ENCODE measurements at regions not wholly inside any gene's neighbourhood (a gene's known extent, or its start where the extent isn't known, plus 50 kb on each side); places are given as distances from the start of the nearest gene placed in this dataset.

- no peak for TF ChIP-seq EGR1 (IDR thresholded peaks at IDR 0.05; ENCODE audit: low read depth in 2 of 2)
These were observed 635.4 kb upstream of the ATXN7L3B start (continued) for GRCh38 chr12:73902260-73902659.

- Histone ChIP-seq H3K4me1 (ENCODE audit: control insufficient read depth in 4 of 4, insufficient read depth in 4 of 4, low read length in 3 of 4) (no peaks in the 10 kb centered on the region), H3K9ac (ENCODE audit: low read depth in 1 of 2, low read length in 2 of 2) (no peak overlapping the region), H3K4me3 (ENCODE audit: low read depth in 1 of 3, low read length in 3 of 3) (no peak overlapping the region), H3K9me3 (ENCODE audit: control insufficient read depth in 4 of 4, low read length in 3 of 4) (no peaks in the 10 kb centered on the region), H3K27ac (ENCODE audit: low read depth in 1 of 2, low read length in 2 of 2) (no peak overlapping the region), H3K36me3 (ENCODE audit: control insufficient read depth in 4 of 4, insufficient read depth in 3 of 4, low read depth in 1 of 4, low read length in 3 of 4) (no peaks in the 10 kb centered on the region), H3K27me3 (ENCODE audit: control insufficient read depth in 4 of 4, insufficient read depth in 4 of 4, low read length in 3 of 4) (no peaks in the 10 kb centered on the region)
- no peak for DNase-seq (ENCODE audit: low spot score)
- TF ChIP-seq FOXA2 (IDR thresholded peaks at IDR 0.05), result no peak
- TF ChIP-seq HNF4G (IDR thresholded peaks at IDR 0.05), result no peak
- no peak for TF ChIP-seq NR2F2 (IDR thresholded peaks at IDR 0.05)
- TF ChIP-seq HNF4A (conservative IDR thresholded peaks at IDR 0.05), result no peak
- TF ChIP-seq MAX (IDR thresholded peaks at IDR 0.05), result no peak
- TF ChIP-seq ZBTB33 (IDR thresholded peaks at IDR 0.05), result no peak
- TF ChIP-seq RAD21 (IDR thresholded peaks at IDR 0.05), result no peak
- no peak for TF ChIP-seq ATF3 (IDR thresholded peaks at IDR 0.05)
- TF ChIP-seq JUND (IDR thresholded peaks at IDR 0.05), result no peak
- 83% methylated on average over 4 of the region's 4 CpGs for WGBS
These were observed 630.9 kb upstream of the ATXN7L3B start for GRCh38 chr12:73906757-73907156.

GRCh38 chr12:73935817-73936216 lies 601.8 kb upstream of the ATXN7L3B start:
- no peaks in the 10 kb centered on the region for H3K4me1 ChIP-seq (ENCODE audit: control insufficient read depth in 4 of 4, insufficient read depth in 4 of 4, low read length in 3 of 4)
- no peak overlapping the region for H3K27ac ChIP-seq (ENCODE audit: low read depth in 1 of 2, low read length in 2 of 2)
- no peak for TF ChIP-seq CTCF (IDR thresholded peaks at IDR 0.05; ENCODE audit: low read depth, low read length, missing input control)
- TF ChIP-seq RAD21 (IDR thresholded peaks at IDR 0.05), result peak; percentile 32 to 41
- H3K36me3 ChIP-seq (ENCODE audit: control insufficient read depth in 4 of 4, insufficient read depth in 3 of 4, low read depth in 1 of 4, low read length in 3 of 4), result no peaks in the 10 kb centered on the region
- H3K9ac ChIP-seq (ENCODE audit: low read depth in 1 of 2, low read length in 2 of 2), result no peak overlapping the region
- DNase-seq (ENCODE audit: low spot score), result no peak
- no peaks in the 10 kb centered on the region for H3K9me3 ChIP-seq (ENCODE audit: control insufficient read depth in 4 of 4, low read length in 3 of 4)
- 45% methylated on average over 1 of the region's 1 CpG for WGBS
- H3K27me3 ChIP-seq (ENCODE audit: control insufficient read depth in 4 of 4, insufficient read depth in 4 of 4, low read length in 3 of 4), result no peaks in the 10 kb centered on the region
- no peak overlapping the region for H3K4me3 ChIP-seq (ENCODE audit: low read depth in 1 of 3, low read length in 3 of 3)

- no peak overlapping the region for H3K9ac ChIP-seq (ENCODE audit: low read depth in 1 of 2, low read length in 2 of 2)
- no peak overlapping the region for H3K4me3 ChIP-seq (ENCODE audit: low read depth in 1 of 3, low read length in 3 of 3)
- H3K4me1 ChIP-seq (ENCODE audit: control insufficient read depth in 4 of 4, insufficient read depth in 4 of 4, low read length in 3 of 4), result no peaks in the 10 kb centered on the region
- no peak for DNase-seq (ENCODE audit: low spot score)
- H3K27ac ChIP-seq (ENCODE audit: low read depth in 1 of 2, low read length in 2 of 2), result no peak overlapping the region
- WGBS, result 84% methylated on average over 8 of the region's 8 CpGs
- H3K9me3 ChIP-seq (ENCODE audit: control insufficient read depth in 4 of 4, low read length in 3 of 4), result no peaks in the 10 kb centered on the region
- TF ChIP-seq EGR1 (IDR thresholded peaks at IDR 0.05; ENCODE audit: low read depth in 2 of 2) (no peak), GABPA (IDR thresholded peaks at IDR 0.05 in 1 of 2, conservative IDR thresholded peaks at IDR 0.05 in 1 of 2) (no peak), RXRA (IDR thresholded peaks at IDR 0.05) (no peak), YY1 (IDR thresholded peaks at IDR 0.05) (no peak), ATF3 (IDR thresholded peaks at IDR 0.05) (no peak), ZBTB33 (IDR thresholded peaks at IDR 0.05) (no peak), FOXA2 (IDR thresholded peaks at IDR 0.05) (no peak), CTCF (IDR thresholded peaks at IDR 0.05; ENCODE audit: low read depth, low read length, missing input control) (no peak)
- no peaks in the 10 kb centered on the region for H3K36me3 ChIP-seq (ENCODE audit: control insufficient read depth in 4 of 4, insufficient read depth in 3 of 4, low read depth in 1 of 4, low read length in 3 of 4)
- H3K27me3 ChIP-seq (ENCODE audit: control insufficient read depth in 4 of 4, insufficient read depth in 4 of 4, low read length in 3 of 4), result no peaks in the 10 kb centered on the region
These were observed 590.2 kb upstream of the ATXN7L3B start for GRCh38 chr12:73947326-73948026.
